ENCODE measurements at regions not wholly inside any gene's neighbourhood (a gene's known extent, or its start where the extent isn't known, plus 50 kb on each side); places are given as distances from the start of the nearest gene placed in this dataset.

- DNase-seq, result no peak
Observed at GRCh38 chr22:48223488-48224190, 1461.2 kb downstream of the TBC1D22A start.

DNA sequence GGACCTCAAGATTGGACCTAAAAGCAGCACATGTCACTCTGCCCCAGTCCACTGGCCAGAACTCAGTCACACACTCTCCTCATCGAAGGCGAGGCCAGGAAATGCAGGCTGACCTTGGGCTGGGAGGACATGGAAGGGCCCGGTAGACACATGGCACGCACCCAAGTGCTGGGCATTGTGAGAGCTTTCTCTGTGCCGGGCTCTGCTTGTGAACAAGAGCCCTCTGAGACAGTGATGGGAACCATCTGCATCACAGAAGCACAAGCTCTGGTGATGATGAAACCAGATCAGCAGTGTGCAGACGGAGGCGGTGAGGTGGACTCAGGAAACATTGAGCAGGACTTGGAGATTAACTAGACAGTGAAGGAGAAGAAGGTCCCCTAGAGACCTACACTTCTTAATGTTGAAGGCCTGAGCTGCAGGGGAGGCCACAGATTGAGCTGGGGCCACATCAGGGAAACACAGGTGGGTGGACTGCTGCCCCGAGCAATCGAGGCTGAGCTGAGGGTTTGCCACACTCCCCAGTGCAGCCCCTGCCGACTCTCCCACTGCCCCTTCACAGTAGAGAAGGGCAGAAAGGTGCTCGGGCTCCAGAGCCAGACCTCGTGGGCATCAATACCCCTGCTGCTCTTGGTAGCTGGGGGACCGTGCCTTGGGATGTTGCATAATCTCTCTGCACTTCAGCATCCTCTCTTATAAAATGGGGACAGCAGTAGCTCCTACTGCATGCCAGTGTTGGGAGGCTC is 1460.5 kb downstream of the TBC1D22A start:
- no peak for DNase-seq

DNA sequence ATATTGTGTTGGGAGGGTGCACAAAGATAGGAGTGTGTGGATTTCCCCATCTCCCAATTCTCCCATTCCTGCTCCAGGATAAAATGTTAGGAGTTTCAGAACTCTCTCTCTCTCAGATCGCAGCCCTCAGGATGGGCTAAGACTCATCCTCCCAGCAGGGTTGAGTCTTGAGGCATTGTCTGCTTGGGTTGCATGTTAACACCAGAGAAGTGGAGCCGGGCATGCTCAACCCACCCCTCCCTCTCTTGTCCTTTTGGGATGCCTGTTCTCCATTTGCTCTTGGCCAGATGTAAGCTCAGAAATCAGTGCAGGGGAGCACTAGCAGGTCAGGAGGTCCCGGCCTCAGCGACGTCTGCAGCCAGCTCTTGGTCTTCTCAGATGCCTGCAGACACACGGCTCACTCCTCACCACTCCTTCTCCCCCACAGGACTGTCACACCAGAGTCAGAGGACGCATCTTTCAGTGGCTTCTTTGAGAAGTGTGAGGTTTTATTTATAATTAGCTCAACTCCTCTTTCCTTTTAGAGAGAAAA is 1456.5 kb downstream of the TBC1D22A start:
- DNase-seq, result no peak

- no peak for DNase-seq
Observed at GRCh38 chr22:48217596-48217995, 1455.1 kb downstream of the TBC1D22A start.

DNA sequence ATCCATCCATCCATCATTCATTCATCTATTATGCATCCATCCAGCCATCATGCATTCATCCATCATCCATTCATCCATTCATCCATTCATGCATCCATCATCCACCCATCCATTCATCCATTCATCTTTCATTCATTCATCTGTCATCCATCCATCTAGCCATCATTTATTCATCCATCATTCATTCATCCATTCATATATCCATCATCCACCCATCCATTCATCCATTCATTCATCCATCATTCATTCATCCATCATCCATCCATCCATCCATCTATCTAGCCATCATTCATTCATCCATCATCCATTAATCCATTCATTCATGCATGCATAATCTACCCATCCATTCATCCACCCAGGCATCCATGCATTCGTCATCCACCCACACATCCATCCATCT is 1450.3 kb downstream of the TBC1D22A start:
- DNase-seq, result no peak

DNA sequence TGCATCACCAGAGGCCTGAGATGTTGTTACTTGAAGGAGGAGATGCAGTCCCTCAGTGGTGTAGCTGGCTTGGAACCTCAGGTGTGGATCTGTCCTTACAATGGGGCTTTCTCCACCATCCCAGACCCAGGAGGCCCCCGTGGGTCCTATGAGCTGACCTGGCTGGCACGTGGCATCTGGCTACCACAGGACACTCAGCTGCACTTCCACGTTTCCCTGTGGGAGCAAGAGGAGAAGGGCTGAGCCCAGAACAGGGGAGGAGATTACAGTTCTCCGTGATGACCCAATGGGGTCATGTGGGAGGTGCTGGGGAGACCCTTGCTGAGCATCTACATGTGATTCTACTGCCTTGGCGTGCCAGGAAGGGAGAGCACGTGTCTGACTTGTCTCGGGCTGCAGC is 1448.4 kb downstream of the TBC1D22A start:
- no peak for DNase-seq

DNA sequence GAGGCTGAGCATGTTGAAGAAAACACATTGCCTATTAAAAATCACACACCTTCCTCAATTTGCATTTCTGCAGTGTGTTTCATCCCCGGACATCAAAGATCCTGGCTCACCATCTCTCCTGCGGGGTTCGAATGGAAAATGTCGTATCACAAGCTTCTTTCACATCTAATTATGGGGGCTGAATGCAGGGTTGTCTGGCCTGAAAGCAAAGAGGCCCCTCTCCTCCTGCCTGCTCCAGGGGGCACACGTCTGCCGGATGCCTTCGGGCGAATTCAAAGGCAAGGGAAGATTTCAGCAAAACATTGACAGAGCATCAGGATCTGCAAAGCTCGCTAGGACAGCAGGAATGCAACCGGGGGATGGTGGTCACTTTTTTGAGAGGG is 1447.7 kb downstream of the TBC1D22A start:
- no peak for DNase-seq

DNA sequence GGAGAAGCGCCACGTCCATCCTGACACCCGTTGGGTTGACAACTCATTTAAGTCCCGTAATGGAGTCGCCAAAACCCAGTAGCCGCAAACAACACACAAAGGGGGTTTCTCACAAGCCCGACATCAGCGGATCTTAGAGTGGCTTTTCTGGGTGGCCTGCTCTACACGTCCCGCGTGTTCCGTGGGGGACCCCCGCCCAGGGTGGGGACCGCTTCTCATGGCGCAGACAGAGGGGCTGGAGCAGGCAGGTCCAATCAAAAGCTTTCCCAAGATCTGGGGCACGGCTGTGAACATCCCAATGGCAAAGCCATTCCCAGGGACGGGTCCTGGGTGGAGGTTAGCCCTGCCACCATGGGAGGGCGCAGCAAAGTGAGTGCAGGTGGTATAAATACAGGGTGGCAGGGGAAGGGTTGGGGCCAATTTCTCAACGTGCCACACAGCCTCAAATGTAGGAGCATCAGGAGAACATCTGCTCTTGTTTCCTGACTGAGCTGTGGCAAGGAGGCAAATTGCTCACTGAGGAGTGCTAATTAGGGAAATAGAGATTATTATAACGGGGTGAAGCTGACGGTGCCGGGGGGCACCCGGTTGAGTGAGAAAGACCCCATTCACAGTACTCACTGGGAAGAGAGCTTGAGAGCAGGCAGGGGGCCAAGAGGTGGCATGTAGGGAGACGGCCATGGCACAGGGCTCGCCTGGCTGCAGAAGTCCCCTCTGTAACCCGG is 1447.2 kb downstream of the TBC1D22A start:
- no peak for DNase-seq

GRCh38 chr22:48208894-48209293 is 1446.4 kb downstream of the TBC1D22A start:
- DNase-seq, result no peak

DNA sequence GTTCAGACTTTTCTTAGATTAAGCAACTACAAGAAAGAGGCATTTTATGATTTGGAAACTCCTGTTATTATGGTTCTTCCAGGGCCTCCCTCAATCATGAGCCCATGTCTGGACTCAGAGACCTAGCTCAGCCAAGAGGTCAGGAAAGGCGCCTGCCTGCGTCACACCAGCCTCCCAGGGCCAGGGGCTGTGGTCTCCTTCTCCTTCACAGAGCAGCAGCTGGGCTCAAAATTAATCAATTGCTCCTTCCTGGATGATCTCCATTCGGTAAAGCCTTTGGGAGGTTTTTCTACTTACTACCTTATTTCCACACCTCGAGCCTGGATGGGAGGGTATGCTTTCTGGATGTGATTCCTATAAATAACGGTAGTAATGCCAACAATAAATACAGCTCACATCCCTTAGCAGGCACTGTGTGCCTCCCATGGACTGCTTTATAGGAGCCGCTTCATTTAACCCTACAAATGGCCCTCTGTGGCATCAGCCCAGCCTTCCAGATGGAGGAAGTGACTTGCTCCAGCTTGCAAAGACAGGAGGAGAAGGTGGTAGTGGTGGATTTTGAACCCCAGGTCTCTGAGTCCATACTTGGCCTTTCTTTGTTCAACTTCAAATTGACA is 1445.6 kb downstream of the TBC1D22A start:
- DNase-seq, result no peak

- DNase-seq, result no peak
Observed at GRCh38 chr22:48205790-48206189, 1443.3 kb downstream of the TBC1D22A start.

GRCh38 chr22:48205161-48205560 is 1442.7 kb downstream of the TBC1D22A start:
- DNase-seq, result no peak

- DNase-seq, result no peak
Observed at GRCh38 chr22:48204296-48204695, 1441.8 kb downstream of the TBC1D22A start.

DNA sequence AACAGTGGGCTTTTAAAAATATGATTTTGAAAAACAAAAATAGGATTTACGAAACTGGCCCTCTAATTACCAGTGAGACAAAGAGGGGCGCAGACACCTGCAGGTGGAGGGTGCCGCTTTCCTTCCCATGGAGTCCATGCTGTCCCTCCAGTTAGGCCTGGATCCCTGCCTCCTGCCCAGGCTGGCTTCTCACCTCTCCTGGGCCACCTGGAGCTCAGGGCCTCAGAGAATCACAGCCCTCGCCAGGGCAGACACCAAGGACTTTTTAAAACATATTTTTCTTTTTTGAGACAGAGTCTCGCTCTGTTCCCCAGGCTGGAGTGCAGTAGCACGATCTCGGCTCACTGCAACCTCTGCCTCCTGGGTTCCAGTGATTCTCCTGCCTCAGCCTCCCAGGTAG is 1437.2 kb downstream of the TBC1D22A start:
- no peak for DNase-seq

DNA sequence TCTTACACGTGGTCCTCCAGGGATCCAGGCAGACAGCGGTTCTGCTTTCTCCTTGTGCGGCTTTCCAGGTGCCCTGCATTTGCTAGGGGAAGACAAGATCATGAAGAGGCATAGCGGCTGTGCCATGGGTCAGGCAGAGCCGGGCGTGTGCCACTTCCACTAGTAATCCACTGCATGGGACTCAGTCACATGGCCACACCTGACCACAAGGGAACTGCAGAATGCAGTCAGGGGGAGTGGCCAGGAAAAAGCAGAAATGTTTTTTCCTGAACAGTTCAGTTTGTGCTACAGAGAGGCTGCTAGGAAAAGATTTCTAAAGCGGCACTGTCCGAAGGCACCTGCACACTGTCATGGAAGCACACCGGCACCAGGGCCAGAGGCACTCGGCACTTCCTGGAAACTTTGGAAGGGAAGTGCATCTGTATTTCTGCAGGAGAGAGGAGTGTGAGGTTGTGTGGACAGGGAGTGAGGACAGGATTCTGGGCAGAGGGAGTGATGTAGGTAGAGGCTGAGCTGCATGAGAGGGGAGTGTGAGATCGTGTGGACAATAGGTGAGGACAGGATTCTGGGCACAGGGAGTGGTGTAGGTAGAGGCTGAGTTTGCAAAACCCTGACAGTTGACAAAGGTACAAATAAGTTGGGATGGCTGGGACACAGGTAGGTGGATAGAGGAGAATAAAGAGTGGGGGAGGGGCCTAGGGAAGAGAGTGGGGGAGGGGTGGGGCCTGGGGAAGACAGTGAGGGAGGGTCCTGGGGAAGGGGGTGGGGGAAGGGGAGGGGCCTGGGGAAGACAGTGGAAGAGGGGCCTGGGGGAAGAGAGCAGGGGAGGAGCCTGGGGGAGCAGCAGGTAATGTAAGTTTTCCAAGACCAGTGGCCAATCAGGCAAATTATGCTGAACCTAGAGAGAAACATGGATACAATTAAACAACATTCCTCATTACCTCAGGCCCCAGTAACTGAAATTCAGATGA is 1436.3 kb downstream of the TBC1D22A start:
- no peak for DNase-seq

DNA sequence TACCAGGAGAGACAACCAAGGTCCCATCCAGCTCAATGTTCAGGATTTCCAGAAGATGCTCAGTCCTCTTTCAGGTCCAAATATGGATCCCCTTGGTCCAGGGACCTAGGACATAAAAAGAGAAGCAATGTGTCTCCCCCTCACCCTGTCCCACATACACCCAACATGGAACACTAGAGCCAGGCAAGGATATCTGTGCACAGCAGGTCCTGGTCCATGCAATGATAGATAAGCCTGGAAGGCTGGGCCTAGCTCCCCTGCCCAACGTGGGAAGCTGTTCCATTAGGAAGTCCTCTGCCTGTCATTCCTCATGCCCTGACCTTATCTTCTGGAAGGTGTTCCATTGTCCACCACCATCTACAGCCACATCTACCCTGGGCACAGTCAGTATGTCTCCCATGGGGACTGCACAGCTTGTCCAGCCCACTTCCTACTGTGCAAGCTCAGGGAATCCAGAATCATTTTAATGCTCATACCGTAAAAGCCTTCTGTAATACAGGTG is 1434.8 kb downstream of the TBC1D22A start:
- no peak for DNase-seq

GRCh38 chr22:48192920-48193319 is 1430.5 kb downstream of the TBC1D22A start:
- DNase-seq, result no peak

- no peak for DNase-seq
Observed at GRCh38 chr22:48192071-48192470, 1429.6 kb downstream of the TBC1D22A start.

GRCh38 chr22:48188231-48188721 is 1425.8 kb downstream of the TBC1D22A start:
- DNase-seq, result no peak

DNA sequence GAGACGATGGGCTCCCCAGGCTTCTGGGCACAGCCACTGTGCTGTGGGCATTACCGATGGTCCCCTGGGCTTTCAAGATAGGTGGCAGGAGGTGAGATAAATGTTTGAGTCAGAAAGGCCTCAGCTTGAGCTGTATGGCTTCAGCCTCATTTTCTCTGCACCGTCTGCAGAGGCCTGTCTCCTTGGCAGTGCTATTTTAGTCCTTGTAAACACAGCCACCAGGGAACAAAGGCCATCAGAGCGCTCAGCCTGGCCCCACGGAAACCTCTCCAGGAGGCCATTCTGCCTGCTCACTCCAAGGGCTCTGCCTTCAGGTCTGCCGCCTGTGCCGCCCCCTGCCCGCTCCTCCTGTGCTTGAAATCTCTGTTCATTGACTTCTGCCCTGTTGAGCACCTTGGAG is 1424.9 kb downstream of the TBC1D22A start:
- no peak for DNase-seq

- DNase-seq, result no peak
Observed at GRCh38 chr22:48186146-48186790, 1423.8 kb downstream of the TBC1D22A start.
